ENCODE measurements at regions not wholly inside any gene's neighbourhood (a gene's known extent, or its start where the extent isn't known, plus 50 kb on each side); places are given as distances from the start of the nearest gene placed in this dataset.

GRCh38 chr11:70661761-70662501, 263.6 kb downstream of the CTTN start:
- H3K27ac ChIP-seq (ENCODE audit: insufficient read length, low read depth, low read length) = no peak overlapping the region
- no peak overlapping the region for H4K8ac ChIP-seq (replicated peaks; ENCODE audit: insufficient read length, low read depth, low read length)
- no peak overlapping the region for H2AK5ac ChIP-seq (ENCODE audit: insufficient read length, low read length)
- no peak overlapping the region for H4K5ac ChIP-seq (ENCODE audit: insufficient read length, low read depth, low read length)
- H3T11ph ChIP-seq (ENCODE audit: low read length) = no peak overlapping the region
- H2BK20ac ChIP-seq (ENCODE audit: low read depth, low read length, poor library complexity, severe bottlenecking) = no peak overlapping the region
- H3K23me2 ChIP-seq (ENCODE audit: insufficient read length, low read depth, low read length, poor library complexity, severe bottlenecking) = peaks cover 5% of the 10 kb centered on the region
- H2AFZ ChIP-seq (ENCODE audit: low read length) = no peak overlapping the region
- peaks cover 29 to 30% of the 10 kb centered on the region in 2 experiments for H3K4me1 Mint-ChIP-seq
- no peaks in the 10 kb centered on the region; the same call in 1 of the 2 replicates for H3K79me2 ChIP-seq (ENCODE audit: insufficient read depth, low read length)
- H4K20me1 ChIP-seq (ENCODE audit: control insufficient read depth, insufficient read depth, insufficient read length) = no peaks in the 10 kb centered on the region
- H3K23ac ChIP-seq (ENCODE audit: insufficient read length, low read depth, low read length) = no peak overlapping the region
- no peak for TF ChIP-seq CTCF (conservative IDR thresholded peaks at IDR 0.05)
- peaks cover 9 to 18% (median 12%) of the 10 kb centered on the region in 3 experiments; a peak in 5 of 7 replicates for H3K36me3 Mint-ChIP-seq (ENCODE audit: insufficient read depth in 1 of 3, low read depth in 3 of 3)
- no peaks in the 10 kb centered on the region for H3K9me3 ChIP-seq (ENCODE audit: control insufficient read depth, low read depth, low read length)
- no peaks in the 10 kb centered on the region for H3K9me3 Mint-ChIP-seq
- WGBS (ENCODE audit: extremely low coverage, insufficient read length, low lambda C conversion rate) = no CpG with 5 or more reads among the region's 54 CpGs
- DNase-seq = peak; percentile 59
- H3K14ac ChIP-seq (ENCODE audit: insufficient read depth, low read length) = peak overlapping the region; percentile 76
- H3K4ac ChIP-seq (ENCODE audit: low read depth, low read length) = no peak overlapping the region
- peak overlapping the region; percentile 57 for H3K4me2 ChIP-seq (ENCODE audit: insufficient read depth, insufficient read length, low read length)
- peak overlapping the region; percentile 28 for H3K9ac ChIP-seq (ENCODE audit: extremely low read depth, insufficient read length, low read length)
- H2BK5ac ChIP-seq (ENCODE audit: insufficient read length, low read length) = no peak overlapping the region
- H3K27ac Mint-ChIP-seq = peak overlapping the region in 2 of 3 experiments; percentile 44 to 71; a peak in 5 of 7 replicates
- peaks cover 17% of the 10 kb centered on the region for H3K27me3 Mint-ChIP-seq (ENCODE audit: low read depth)
- peak overlapping the region; percentile 76 to 88 for H3K4me3 Mint-ChIP-seq
- no peaks in the 10 kb centered on the region for H3K79me1 ChIP-seq (ENCODE audit: insufficient read depth, low read depth, low read length, poor library complexity, severe bottlenecking)
- H3K4me1 ChIP-seq (ENCODE audit: insufficient read depth, low read length) = peaks cover 16% of the 10 kb centered on the region; the same call in 1 of the 2 replicates
- peak overlapping the region; percentile 43 for H3K18ac ChIP-seq (ENCODE audit: insufficient read length, low read depth, low read length)
- no peak overlapping the region for H2BK120ac ChIP-seq (ENCODE audit: low read depth, low read length, poor library complexity, severe bottlenecking)
- no peak overlapping the region for H2BK12ac ChIP-seq (ENCODE audit: insufficient read length, low read depth, low read length)
- H2BK15ac ChIP-seq (ENCODE audit: low read depth, low read length) = no peak overlapping the region
- H3K56ac ChIP-seq (ENCODE audit: insufficient read length, low read depth, low read length) = no peak overlapping the region
- no peaks in the 10 kb centered on the region for H3K27me3 ChIP-seq (ENCODE audit: insufficient read depth, low read length)
- no peak overlapping the region for H4K91ac ChIP-seq (ENCODE audit: insufficient read length, low read depth, low read length)
